ENCODE measurements at regions not wholly inside any gene's neighbourhood (a gene's known extent, or its start where the extent isn't known, plus 50 kb on each side); places are given as distances from the start of the nearest gene placed in this dataset.
"Not testable (repeated sequence)": the region's sequence is repeated elsewhere in the genome, so short reads cannot be mapped to it uniquely, and the experiment has no call there.

GRCh38 chr1:144045751-144046546 lies 74.2 kb upstream of the FAM72C start:
- peak; percentile 33 to 77 (median 60) for ATAC-seq
- 34 to 69% (median 59%) methylated on average over 6 to 7 of the region's 13 CpGs for WGBS, 4 donors
- H3K27ac ChIP-seq; DNase-seq; H3K9me3 ChIP-seq; H3K4me3 ChIP-seq; H3K4me1 ChIP-seq; H3K27me3 ChIP-seq; intact Hi-C loops (cut with DNase I); H3K36me3 ChIP-seq: not testable (repeated sequence)
- TF ChIP-seq CTCF (IDR thresholded peaks at IDR 0.05), result peak in 2 of 12 donors; percentile 7 to 26

DNA sequence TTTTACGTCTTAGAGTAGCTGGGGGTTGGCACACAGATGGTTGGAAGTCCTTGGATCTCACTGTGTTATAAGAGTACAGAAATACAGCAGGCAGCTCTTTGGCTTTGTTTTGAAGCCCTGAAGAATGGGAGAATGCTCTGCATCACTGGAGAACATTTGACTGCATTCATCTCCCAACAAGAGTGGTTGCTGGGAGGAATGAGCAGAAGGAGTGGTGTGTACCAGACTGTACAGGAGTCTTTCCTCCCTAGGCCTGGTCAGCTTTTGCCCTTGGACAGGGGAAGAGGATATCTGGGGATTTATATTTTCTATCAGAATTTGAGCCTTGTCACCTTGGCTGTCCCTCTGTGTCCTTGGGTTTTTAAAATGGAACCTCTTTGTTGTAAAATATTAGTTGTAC lies 70.5 kb upstream of the FAM72C start:
- H3K4me3 ChIP-seq; DNase-seq; H3K27me3 ChIP-seq; intact Hi-C loops (cut with DNase I); H3K9me3 ChIP-seq; ATAC-seq; H3K4me1 ChIP-seq; H3K27ac ChIP-seq; H3K36me3 ChIP-seq: not testable (repeated sequence)
- WGBS, 4 donors, result no CpG with 5 or more reads among the region's 1 CpG

- H3K27ac ChIP-seq; DNase-seq; ATAC-seq; H3K9me3 ChIP-seq; H3K36me3 ChIP-seq; intact Hi-C loops (cut with DNase I); H3K4me1 ChIP-seq; H3K4me3 ChIP-seq; H3K27me3 ChIP-seq: not testable (repeated sequence)
- no CpG with 5 or more reads among the region's 3 CpGs for WGBS, 4 donors
Observed at GRCh38 chr1:144040293-144040692, 68.5 kb upstream of the FAM72C start.

- intact Hi-C loops (cut with DNase I); H3K27me3 ChIP-seq; H3K36me3 ChIP-seq; H3K27ac ChIP-seq; DNase-seq; H3K9me3 ChIP-seq; H3K4me3 ChIP-seq; H3K4me1 ChIP-seq; ATAC-seq: not testable (repeated sequence)
- no CpG with 5 or more reads among the region's 3 CpGs for WGBS, 4 donors
Observed at GRCh38 chr1:144034045-144034444, 62.3 kb upstream of the FAM72C start.

GRCh38 chr1:144031550-144031949 lies 59.8 kb upstream of the FAM72C start:
- H3K36me3 ChIP-seq; H3K27me3 ChIP-seq; intact Hi-C loops (cut with DNase I); H3K4me3 ChIP-seq; H3K9me3 ChIP-seq; ATAC-seq; DNase-seq; H3K27ac ChIP-seq; H3K4me1 ChIP-seq: not testable (repeated sequence)
- 62 to 100% (median 78%) methylated on average over 1 to 2 of the region's 2 CpGs for WGBS, 4 donors

DNA sequence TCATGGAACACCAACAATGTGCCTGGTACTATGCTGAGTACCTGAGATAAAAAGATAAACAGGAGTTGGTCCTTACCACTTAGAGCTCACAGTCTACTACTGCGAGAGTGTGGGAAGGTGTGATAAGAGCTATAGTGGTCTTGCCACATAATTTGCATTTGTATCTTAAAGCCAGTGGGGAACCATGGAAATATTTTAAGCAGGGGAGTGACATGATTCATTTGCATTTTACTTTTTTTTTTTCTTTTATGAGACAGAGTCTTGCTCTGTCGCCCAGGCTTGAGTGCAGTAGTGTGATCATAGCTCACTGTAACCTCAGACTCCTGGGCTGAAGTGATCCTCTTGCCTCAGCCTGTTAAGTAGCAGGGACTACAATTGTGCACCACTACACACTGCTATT lies 54.2 kb upstream of the FAM72C start:
- H3K27me3 ChIP-seq; intact Hi-C loops (cut with DNase I); H3K9me3 ChIP-seq; H3K4me1 ChIP-seq; H3K36me3 ChIP-seq; ATAC-seq; H3K4me3 ChIP-seq; H3K27ac ChIP-seq; DNase-seq: not testable (repeated sequence)
- WGBS, 4 donors, result no CpG with 5 or more reads among the region's 2 CpGs

DNA sequence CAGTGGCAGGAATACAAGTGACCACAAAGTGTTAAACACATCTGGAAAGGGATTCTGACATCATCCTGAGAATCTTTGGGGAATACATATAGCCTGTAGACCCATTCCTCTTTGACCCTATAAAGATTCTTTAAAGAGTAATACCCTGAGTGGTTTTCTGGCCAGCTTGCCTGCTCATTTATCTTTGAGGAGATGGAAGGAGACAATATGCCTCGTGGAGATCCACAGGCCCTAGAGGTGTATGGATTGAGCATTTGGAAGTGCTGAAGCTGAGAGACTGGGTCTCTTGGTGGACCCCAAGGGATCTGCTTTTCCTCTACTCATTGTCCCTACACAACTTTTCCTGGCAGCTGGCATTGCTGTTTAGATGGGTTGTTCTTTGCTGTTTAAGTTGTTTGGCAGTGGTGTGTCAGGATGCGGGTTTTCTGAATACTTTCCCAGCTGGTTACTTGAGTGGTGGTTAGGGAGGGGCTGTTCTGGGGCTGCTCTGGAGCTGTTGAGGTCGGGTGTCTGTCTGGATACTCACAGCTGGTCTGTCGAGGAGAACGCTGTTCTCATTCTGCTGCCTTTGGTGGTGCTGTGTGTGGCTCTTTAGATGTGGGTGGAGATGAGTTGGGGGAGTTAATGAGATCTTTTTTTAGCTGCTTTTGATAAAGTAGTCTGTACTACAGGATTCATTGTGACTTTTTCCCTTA lies 50.1 kb upstream of the FAM72C start:
- H3K36me3 ChIP-seq; H3K27ac ChIP-seq; H3K4me3 ChIP-seq; H3K27me3 ChIP-seq; H3K9me3 ChIP-seq; intact Hi-C loops (cut with DNase I); DNase-seq; H3K4me1 ChIP-seq: not testable (repeated sequence)
- WGBS, 4 donors, result 22 to 41% methylated on average over 1 of the region's 5 CpGs; no CpG with 5 or more reads in 2 of the 4 donors
- peak in 2 of 4 donors; percentile 38 to 41 for ATAC-seq
